Bronchial epithelial cell (primary cell): ENCODE measurements at regions not wholly inside any gene's neighbourhood (a gene's known extent, or its start where the extent isn't known, plus 50 kb on each side); places are given as distances from the start of the nearest gene placed in this dataset.

Experiments
- DNase-seq: peaks from one replicate; pipeline ENCODE4 v3.0.0-alpha.2; 2010; ENCODE audit warnings: low read depth
- FAIRE-seq: peaks from 2 replicates; lab custom pipeline; 2011; peaks lifted over from hg19 to GRCh38; lab: Jason Lieb, UNC
- H3K27me3 ChIP-seq: 2 replicates; pipeline ENCODE4 v1.5.1; 2011; ENCODE audit warnings: low read length; ENCODE audit not compliant: control insufficient read depth, insufficient read depth
- H3K36me3 ChIP-seq: 2 replicates; pipeline ENCODE4 v1.5.1; 2011; ENCODE audit warnings: low read length; ENCODE audit not compliant: control insufficient read depth, insufficient read depth
- H3K4me3 ChIP-seq: 2 replicates; pipeline ENCODE4 v1.5.1; 2011; ENCODE audit warnings: mild to moderate bottlenecking, low read depth, low read length, control low read depth
- TF ChIP-seq, protein P1 (sequence below): IDR thresholded peaks from 2 replicates; pipeline ENCODE4 v1.5.1; 2011; ENCODE audit warnings: mild to moderate bottlenecking, moderate library complexity, low read length, control low read depth, inconsistent platforms; ENCODE audit not compliant: insufficient read depth, severe bottlenecking

- no peak for DNase-seq
- Histone ChIP-seq H3K27me3 (no peaks in the 10 kb centered on the region), H3K36me3 (no peaks in the 10 kb centered on the region), H3K4me3 (no peak overlapping the region)
- FAIRE-seq: no peak
- TF ChIP-seq, protein P1, sequence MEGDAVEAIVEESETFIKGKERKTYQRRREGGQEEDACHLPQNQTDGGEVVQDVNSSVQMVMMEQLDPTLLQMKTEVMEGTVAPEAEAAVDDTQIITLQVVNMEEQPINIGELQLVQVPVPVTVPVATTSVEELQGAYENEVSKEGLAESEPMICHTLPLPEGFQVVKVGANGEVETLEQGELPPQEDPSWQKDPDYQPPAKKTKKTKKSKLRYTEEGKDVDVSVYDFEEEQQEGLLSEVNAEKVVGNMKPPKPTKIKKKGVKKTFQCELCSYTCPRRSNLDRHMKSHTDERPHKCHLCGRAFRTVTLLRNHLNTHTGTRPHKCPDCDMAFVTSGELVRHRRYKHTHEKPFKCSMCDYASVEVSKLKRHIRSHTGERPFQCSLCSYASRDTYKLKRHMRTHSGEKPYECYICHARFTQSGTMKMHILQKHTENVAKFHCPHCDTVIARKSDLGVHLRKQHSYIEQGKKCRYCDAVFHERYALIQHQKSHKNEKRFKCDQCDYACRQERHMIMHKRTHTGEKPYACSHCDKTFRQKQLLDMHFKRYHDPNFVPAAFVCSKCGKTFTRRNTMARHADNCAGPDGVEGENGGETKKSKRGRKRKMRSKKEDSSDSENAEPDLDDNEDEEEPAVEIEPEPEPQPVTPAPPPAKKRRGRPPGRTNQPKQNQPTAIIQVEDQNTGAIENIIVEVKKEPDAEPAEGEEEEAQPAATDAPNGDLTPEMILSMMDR: no peak
These were observed 54.1 kb upstream of the PIK3C2G start for GRCh38 chr12:18207266-18207665.

DNA sequence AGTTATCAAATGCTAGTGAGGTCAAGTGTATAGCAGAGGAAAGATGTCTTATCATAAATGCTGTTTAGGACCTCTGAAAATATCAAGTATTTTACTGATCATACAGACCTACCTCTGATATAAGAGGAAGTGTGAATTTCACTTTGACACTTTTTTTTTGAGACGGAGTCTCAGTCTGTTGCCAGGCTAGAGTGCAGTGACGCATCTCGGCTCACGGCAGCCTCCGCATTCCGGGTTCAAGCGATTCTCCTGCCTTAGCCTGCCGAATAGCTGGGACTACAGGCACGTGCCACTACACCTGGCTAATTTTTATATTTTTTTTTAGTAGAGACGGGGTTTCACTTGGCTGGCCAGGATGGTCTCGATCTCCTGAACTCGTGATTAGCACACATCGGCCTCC, 55.1 kb upstream of the PIK3C2G start:
- TF ChIP-seq, protein P1: no peak
- H3K4me3 ChIP-seq: no peak overlapping the region
- no peak for FAIRE-seq
- H3K27me3 ChIP-seq: no peaks in the 10 kb centered on the region
- no peak for DNase-seq
- H3K36me3 ChIP-seq: no peaks in the 10 kb centered on the region

- FAIRE-seq (no peak), DNase-seq (no peak)
- TF ChIP-seq, protein P1: no peak
- H3K36me3 ChIP-seq: no peaks in the 10 kb centered on the region
- H3K4me3 ChIP-seq: no peak overlapping the region
- H3K27me3 ChIP-seq: no peaks in the 10 kb centered on the region
These were observed 57.3 kb upstream of the PIK3C2G start for GRCh38 chr12:18204053-18204452.

GRCh38 chr12:18192119-18192518, 69.2 kb upstream of the PIK3C2G start:
- FAIRE-seq (no peak), DNase-seq (no peak)
- Histone ChIP-seq H3K27me3 (no peaks in the 10 kb centered on the region), H3K4me3 (no peak overlapping the region), H3K36me3 (no peaks in the 10 kb centered on the region)
- TF ChIP-seq, protein P1: no peak

DNA sequence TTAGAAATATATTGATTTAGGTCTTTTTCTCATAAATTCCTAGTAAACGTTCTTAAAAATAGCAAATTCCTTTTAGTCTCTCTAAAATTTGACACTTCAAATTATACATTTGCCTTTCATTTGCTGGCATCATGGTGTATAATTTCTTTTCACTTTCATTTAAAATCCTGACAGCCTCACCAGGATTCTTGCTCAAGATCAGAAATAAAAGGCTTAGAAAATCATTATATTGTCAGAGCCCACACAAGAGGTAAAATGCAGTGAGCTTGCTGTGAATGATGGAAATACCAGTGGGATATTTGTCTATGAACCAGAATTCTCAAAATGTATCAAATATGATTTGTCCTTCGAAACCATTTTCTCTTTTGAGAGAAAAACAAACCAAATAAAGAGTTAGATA, 78.2 kb upstream of the PIK3C2G start:
- H3K4me3 ChIP-seq: no peak overlapping the region
- DNase-seq: no peak
- H3K27me3 ChIP-seq: no peaks in the 10 kb centered on the region
- TF ChIP-seq, protein P1: no peak
- FAIRE-seq: no peak
- no peaks in the 10 kb centered on the region for H3K36me3 ChIP-seq

DNA sequence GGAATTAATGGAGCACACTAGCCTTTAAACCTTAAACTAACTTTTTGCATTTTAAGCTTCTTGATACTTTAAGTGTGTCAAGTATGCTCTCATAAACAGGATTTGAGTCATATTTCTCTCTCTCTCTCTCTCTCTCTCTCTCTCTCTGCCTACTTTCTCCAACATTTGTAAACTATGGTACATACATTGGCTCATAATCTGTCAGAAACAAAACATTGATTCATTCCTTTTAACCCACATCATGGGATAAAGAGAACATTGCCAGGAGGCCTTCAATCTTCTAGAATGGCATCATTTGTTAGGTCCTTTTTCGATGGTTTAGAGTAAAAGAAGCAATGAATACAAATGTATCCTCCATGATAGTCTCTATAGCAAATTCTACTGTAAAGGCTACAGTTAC, 81.6 kb upstream of the RERGL start:
- H3K27me3 ChIP-seq: no peaks in the 10 kb centered on the region
- no peaks in the 10 kb centered on the region for H3K36me3 ChIP-seq
- TF ChIP-seq, protein P1: no peak
- DNase-seq: peak; percentile 54
- no peak overlapping the region for H3K4me3 ChIP-seq
- no peak for FAIRE-seq
